ENCODE measurements at regions not wholly inside any gene's neighbourhood (a gene's known extent, or its start where the extent isn't known, plus 50 kb on each side); places are given as distances from the start of the nearest gene placed in this dataset.

- TF ChIP-seq CTCF (IDR thresholded peaks at IDR 0.05) (no peak), POLR2A (IDR thresholded peaks at IDR 0.05) (no peak), POLR2AphosphoS5 (IDR thresholded peaks at IDR 0.05) (no peak)
These were observed 733.6 kb upstream of the TBX3 start for GRCh38 chr12:115417610-115418009.
